Lower lobe of right lung (tissue), 2 donors: ENCODE measurements at regions not wholly inside any gene's neighbourhood (a gene's known extent, or its start where the extent isn't known, plus 50 kb on each side); places are given as distances from the start of the nearest gene placed in this dataset.

Experiments
- ATAC-seq, 2 donors: fragments of 200-7000 bp; cut with Tn5 transposase; one replicate each; pipeline ENCODE4 v1.9.1; 2020 to 2022; ENCODE audit warnings: mild to moderate bottlenecking in 2 of 2, moderate library complexity in 2 of 2
- DNase-seq: peaks from one replicate; pipeline ENCODE4 v3.0.0-alpha.2; 2020
- H3K27ac ChIP-seq: fragments of 200-600 bp; one replicate; pipeline ENCODE4 v1.8.0; 2022
- H3K27me3 ChIP-seq: fragments of 200-600 bp; one replicate; pipeline ENCODE4 v1.8.0; 2022; ENCODE audit warnings: low read depth
- H3K36me3 ChIP-seq: fragments of 200-600 bp; one replicate; pipeline ENCODE4 v1.8.0; 2022; ENCODE audit warnings: mild to moderate bottlenecking
- H3K4me1 ChIP-seq: fragments of 200-600 bp; one replicate; pipeline ENCODE4 v1.8.0; 2022
- H3K4me3 ChIP-seq: fragments of 200-600 bp; one replicate; pipeline ENCODE4 v1.8.0; 2022; ENCODE audit warnings: mild to moderate bottlenecking
- H3K9me3 ChIP-seq: fragments of 200-600 bp; one replicate; pipeline ENCODE4 v1.8.0; 2022
- intact Hi-C: fragments of 100-400 bp; cut with DNase I; formaldehyde crosslinking; loops from one replicate; pipeline ENCODE4 v1.11.0; 2022
- TF ChIP-seq, protein P1 (sequence below): fragments of 200-600 bp; IDR thresholded peaks from one replicate; pipeline ENCODE4 v1.8.0; 2022; ENCODE audit warnings: antibody characterized with exemption, mild to moderate bottlenecking
- donor health status: DM: no; HTN: yes; CAD: no; lungs with severe emphysema.

DNA sequence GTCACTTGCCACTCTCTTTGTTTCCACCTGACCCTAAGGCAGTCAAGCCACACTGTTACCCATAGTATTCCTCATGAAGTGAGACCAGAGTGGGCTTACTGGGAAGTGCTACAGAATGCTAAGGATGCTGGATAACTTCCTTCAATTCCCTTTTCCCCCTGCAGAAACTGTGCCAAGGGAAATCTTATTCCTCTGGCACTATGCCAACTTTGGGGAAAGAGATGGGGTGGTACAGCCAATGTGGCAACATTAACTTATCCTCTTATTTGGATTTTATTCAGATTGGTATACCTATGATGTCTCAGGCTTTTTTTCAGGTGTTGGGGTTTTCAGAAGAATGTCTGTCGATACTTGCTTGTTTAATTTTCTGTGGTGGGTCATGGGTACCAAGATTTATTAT, 599.4 kb upstream of the PBX1 start:
- no peak for ATAC-seq
- intact Hi-C loops, result no loop called here

DNA sequence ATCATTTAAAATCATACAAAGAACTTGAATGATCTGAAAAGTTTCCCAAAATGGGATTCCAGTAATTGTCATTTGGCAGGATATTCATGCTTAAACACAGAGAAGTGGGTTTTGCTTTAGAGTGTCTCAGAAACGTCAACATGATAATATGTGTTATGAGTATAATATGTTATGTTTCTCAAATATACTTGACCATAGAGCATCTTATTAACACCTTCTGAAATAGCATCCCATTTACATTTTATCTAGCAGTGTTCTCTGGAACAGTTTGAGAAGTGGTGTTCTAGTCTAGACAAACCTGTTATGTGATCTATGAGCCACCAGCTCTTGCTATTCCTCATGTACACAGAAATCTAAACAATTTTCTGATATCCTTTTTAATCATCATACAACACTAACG, 588.8 kb upstream of the PBX1 start:
- H3K9me3 ChIP-seq, result no peaks in the 10 kb centered on the region
- intact Hi-C loops, result no loop called here
- H3K27me3 ChIP-seq, result no peaks in the 10 kb centered on the region
- H3K4me3 ChIP-seq, result no peak overlapping the region
- no peaks in the 10 kb centered on the region for H3K4me1 ChIP-seq
- no peak for DNase-seq
- TF ChIP-seq, protein P1, sequence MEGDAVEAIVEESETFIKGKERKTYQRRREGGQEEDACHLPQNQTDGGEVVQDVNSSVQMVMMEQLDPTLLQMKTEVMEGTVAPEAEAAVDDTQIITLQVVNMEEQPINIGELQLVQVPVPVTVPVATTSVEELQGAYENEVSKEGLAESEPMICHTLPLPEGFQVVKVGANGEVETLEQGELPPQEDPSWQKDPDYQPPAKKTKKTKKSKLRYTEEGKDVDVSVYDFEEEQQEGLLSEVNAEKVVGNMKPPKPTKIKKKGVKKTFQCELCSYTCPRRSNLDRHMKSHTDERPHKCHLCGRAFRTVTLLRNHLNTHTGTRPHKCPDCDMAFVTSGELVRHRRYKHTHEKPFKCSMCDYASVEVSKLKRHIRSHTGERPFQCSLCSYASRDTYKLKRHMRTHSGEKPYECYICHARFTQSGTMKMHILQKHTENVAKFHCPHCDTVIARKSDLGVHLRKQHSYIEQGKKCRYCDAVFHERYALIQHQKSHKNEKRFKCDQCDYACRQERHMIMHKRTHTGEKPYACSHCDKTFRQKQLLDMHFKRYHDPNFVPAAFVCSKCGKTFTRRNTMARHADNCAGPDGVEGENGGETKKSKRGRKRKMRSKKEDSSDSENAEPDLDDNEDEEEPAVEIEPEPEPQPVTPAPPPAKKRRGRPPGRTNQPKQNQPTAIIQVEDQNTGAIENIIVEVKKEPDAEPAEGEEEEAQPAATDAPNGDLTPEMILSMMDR, result no peak
- ATAC-seq, result no peak
- no peaks in the 10 kb centered on the region for H3K36me3 ChIP-seq
- no peak overlapping the region for H3K27ac ChIP-seq

More for the DNA sequence above, 599.4 kb upstream of the PBX1 start:
- H3K36me3 ChIP-seq, result no peaks in the 10 kb centered on the region
- no peaks in the 10 kb centered on the region for H3K27me3 ChIP-seq
- no peak overlapping the region for H3K4me3 ChIP-seq
- H3K4me1 ChIP-seq, result no peaks in the 10 kb centered on the region
- no peak overlapping the region for H3K27ac ChIP-seq
- no peak for DNase-seq
- TF ChIP-seq, protein P1, result no peak
- H3K9me3 ChIP-seq, result peaks cover 21% of the 10 kb centered on the region

DNA sequence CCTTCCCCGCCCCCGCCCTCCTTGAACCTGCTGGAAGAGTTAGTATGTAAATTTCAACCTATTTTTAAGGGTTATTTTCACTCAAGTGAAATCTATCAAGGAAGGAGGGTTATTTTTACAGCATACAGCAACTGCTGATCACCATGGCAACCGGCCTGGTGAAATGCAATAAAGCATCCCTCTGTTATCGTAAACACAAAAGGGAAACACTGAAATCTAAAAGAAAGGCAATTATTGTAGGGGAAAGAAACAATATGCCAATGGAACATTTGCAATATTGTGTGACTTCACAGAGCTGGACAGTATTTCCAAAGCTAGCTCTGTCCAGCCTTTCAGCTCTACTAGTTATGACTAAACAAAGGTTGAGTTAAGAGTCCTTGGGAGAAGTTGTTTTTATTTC, 588.3 kb upstream of the PBX1 start:
- Histone ChIP-seq H3K4me1 (no peaks in the 10 kb centered on the region), H3K4me3 (no peak overlapping the region), H3K9me3 (no peaks in the 10 kb centered on the region), H3K27me3 (no peaks in the 10 kb centered on the region), H3K36me3 (no peaks in the 10 kb centered on the region), H3K27ac (no peak overlapping the region)
- DNase-seq (no peak), ATAC-seq (no peak)
- intact Hi-C loops, result no loop called here
- TF ChIP-seq, protein P1, result no peak

DNA sequence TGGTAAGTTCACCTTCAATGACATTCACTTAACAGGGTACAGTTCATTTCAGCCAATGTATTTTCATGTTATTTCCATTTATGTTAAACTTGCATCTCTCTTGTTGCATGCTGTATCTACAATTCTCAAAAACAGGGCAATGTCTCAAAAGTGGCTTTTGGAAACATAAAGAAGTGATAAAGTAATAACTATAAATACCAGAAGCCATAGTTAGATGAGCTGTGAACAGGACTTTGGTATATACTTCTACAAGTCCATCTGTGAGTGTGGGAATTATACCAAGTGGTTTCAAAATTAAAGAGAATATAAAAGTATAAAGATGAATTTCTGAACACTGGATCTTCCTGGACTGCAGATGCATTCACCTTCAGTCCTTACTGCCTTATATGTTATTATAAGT, 585.4 kb upstream of the PBX1 start:
- intact Hi-C loops, result no loop called here
- no peaks in the 10 kb centered on the region for H3K27me3 ChIP-seq
- DNase-seq (no peak), ATAC-seq (no peak)
- TF ChIP-seq, protein P1, result no peak
- H3K27ac ChIP-seq, result no peak overlapping the region
- H3K4me3 ChIP-seq, result no peak overlapping the region
- no peaks in the 10 kb centered on the region for H3K4me1 ChIP-seq
- no peaks in the 10 kb centered on the region for H3K9me3 ChIP-seq
- H3K36me3 ChIP-seq, result no peaks in the 10 kb centered on the region

DNA sequence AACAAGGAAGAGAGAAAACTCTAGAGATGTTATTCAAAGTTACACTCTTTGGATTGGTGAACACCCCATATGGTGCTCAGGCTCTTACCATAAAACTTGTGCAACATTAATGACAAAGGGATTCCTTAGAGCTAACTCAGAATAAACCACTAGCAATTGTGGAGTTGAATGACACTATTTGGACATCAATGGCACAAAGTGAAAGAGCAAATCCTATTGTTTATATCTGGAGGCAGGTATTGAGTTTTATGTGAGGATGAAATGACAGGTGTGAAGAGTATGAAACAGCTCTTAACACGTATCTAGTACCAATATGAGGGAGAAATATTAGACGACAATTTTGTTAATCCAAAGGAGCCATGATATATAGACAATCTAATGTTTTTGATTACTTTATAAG, 584.9 kb upstream of the PBX1 start:
- Histone ChIP-seq H3K4me1 (no peaks in the 10 kb centered on the region), H3K4me3 (no peak overlapping the region), H3K9me3 (no peaks in the 10 kb centered on the region), H3K27ac (no peak overlapping the region), H3K27me3 (no peaks in the 10 kb centered on the region), H3K36me3 (no peaks in the 10 kb centered on the region)
- TF ChIP-seq, protein P1, result no peak
- ATAC-seq (no peak), DNase-seq (no peak)
- intact Hi-C loops, result no loop called here

DNA sequence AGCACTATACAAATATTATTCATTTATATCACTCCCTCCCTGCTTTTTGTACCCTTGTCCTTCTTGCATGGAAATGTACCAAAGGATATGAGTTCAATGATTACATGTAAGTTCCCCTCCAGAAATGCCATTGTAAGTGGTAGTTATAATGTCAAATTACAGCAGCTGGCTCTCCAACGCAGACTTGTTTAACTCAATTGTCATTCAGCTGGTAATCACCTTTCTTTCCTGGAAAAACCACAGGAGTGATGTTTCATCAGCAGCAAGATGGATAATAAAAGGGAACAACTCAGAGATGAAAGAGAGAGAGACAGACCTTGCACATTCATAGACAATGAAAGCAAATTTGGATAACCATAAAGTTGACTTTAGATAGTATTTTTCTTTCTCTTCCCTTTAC, 578.6 kb upstream of the PBX1 start:
- intact Hi-C loops, result no loop called here
- TF ChIP-seq, protein P1, result no peak
- H3K36me3 ChIP-seq, result no peaks in the 10 kb centered on the region

More for the DNA sequence above, 578.6 kb upstream of the PBX1 start:
- no peaks in the 10 kb centered on the region for H3K9me3 ChIP-seq
- H3K27me3 ChIP-seq, result no peaks in the 10 kb centered on the region
- H3K4me1 ChIP-seq, result no peaks in the 10 kb centered on the region
- H3K27ac ChIP-seq, result no peak overlapping the region
- no peak overlapping the region for H3K4me3 ChIP-seq
- ATAC-seq, result no peak
- no peak for DNase-seq
